ENCODE measurements at regions not wholly inside any gene's neighbourhood (a gene's known extent, or its start where the extent isn't known, plus 50 kb on each side); places are given as distances from the start of the nearest gene placed in this dataset.

DNA sequence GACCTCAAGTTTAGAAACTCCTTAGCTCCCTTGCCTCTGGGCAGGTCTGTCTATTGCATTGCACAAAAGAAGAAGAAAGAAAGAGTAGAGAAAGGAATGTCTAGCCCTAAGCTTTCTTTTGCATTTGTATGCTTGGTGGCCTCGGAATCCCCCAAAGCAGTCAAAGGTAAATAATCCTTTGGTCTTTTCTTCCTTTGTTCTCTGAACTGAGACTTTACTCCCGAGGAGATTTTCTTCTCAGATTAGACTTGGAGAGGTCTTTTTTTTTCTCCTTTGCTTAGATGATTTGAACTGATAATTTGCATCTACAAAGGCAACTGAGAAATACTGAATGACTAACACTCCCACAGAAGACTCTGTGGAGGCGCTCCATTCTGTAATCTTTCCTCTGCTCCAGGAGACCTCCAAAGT, 93.2 kb downstream of the AKR1D1 start:
- no peaks in the 10 kb centered on the region for H3K9me3 ChIP-seq (ENCODE audit: control insufficient read depth, low read length)
- 68% methylated on average over 3 of the region's 3 CpGs for WGBS
- H3K27ac ChIP-seq (ENCODE audit: low read length) = no peak overlapping the region
- H3K27me3 ChIP-seq (ENCODE audit: control insufficient read depth, insufficient read depth) = no peaks in the 10 kb centered on the region
- no peak overlapping the region for H3K4me3 ChIP-seq (ENCODE audit: low read length)
- intact Hi-C loops (cut with DNase I) = no loop called here
- no peak for DNase-seq
- H3K4me1 ChIP-seq (ENCODE audit: control insufficient read depth, insufficient read depth, low read length) = no peaks in the 10 kb centered on the region
- no peak for ATAC-seq

DNA sequence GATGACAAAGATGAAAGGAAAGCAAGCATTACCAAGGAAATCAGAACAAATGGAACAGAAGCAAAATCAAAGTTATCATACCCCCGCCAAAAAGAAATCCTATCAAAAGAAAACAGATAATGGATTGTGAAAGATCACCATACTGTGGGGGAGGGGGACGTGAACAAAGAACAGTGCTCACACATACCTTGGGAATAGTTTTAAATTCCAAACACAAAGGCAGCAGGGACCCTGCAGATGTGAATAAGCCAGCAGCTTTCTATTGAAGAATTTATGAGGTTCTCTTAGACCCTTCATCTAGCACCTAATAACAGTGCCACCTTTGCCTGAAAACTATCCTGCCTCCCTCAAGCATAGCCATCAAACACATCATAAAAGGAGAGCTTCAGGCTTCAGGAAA, 94.0 kb downstream of the AKR1D1 start:
- intact Hi-C loops (cut with DNase I) = no loop called here
- H3K4me3 ChIP-seq (ENCODE audit: low read length) = no peak overlapping the region

GRCh38 chr7:138170959-138171703, 94.9 kb downstream of the AKR1D1 start:
- WGBS = 86% methylated on average over 7 of the region's 7 CpGs
- DNase-seq (no peak), ATAC-seq (no peak)
- Histone ChIP-seq H3K4me1 (ENCODE audit: control insufficient read depth, insufficient read depth, low read length) (no peaks in the 10 kb centered on the region), H3K4me3 (ENCODE audit: low read length) (no peak overlapping the region), H3K27ac (ENCODE audit: low read length) (no peak overlapping the region), H3K27me3 (ENCODE audit: control insufficient read depth, insufficient read depth) (no peaks in the 10 kb centered on the region), H3K9me3 (ENCODE audit: control insufficient read depth, low read length) (no peaks in the 10 kb centered on the region)
- intact Hi-C loops (cut with DNase I) = no loop called here

More for the DNA sequence above, 94.0 kb downstream of the AKR1D1 start:
- ATAC-seq (no peak), DNase-seq (no peak)
- Histone ChIP-seq H3K27ac (ENCODE audit: low read length) (no peak overlapping the region), H3K4me1 (ENCODE audit: control insufficient read depth, insufficient read depth, low read length) (no peaks in the 10 kb centered on the region), H3K9me3 (ENCODE audit: control insufficient read depth, low read length) (no peaks in the 10 kb centered on the region), H3K27me3 (ENCODE audit: control insufficient read depth, insufficient read depth) (no peaks in the 10 kb centered on the region)
- WGBS = 58% methylated on average over 2 of the region's 2 CpGs

GRCh38 chr7:138173548-138173947, 97.3 kb downstream of the AKR1D1 start:
- no peak for ATAC-seq
- no peaks in the 10 kb centered on the region for H3K4me1 ChIP-seq (ENCODE audit: control insufficient read depth, insufficient read depth, low read length)
- no peaks in the 10 kb centered on the region for H3K9me3 ChIP-seq (ENCODE audit: control insufficient read depth, low read length)
- H3K27me3 ChIP-seq (ENCODE audit: control insufficient read depth, insufficient read depth) = no peaks in the 10 kb centered on the region
- intact Hi-C loops (cut with DNase I) = no loop called here
- no peak overlapping the region for H3K4me3 ChIP-seq (ENCODE audit: low read length)
- DNase-seq = no peak
- WGBS = 93% methylated on average over 3 of the region's 3 CpGs
- no peak overlapping the region for H3K27ac ChIP-seq (ENCODE audit: low read length)

DNA sequence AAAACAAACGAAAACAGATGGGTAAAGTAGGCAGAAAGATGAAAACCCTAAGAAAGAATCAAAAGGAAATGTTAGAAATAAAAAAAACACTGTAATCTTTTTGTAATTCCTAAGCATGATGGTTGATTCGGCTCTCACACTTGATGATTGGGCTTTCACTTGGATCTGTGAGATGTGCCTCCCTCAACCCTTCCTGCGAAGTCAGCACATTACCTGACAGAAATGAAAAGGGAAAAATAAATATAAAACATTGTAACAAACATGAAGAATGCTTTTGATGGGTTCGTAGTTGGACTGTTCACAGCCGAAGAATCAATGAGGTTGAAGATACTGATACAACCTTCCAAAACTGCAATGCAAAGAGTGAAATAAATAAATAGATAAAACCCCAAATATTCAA, 99.8 kb downstream of the AKR1D1 start:
- Histone ChIP-seq H3K27me3 (ENCODE audit: control insufficient read depth, insufficient read depth) (no peaks in the 10 kb centered on the region), H3K9me3 (ENCODE audit: control insufficient read depth, low read length) (no peaks in the 10 kb centered on the region), H3K4me1 (ENCODE audit: control insufficient read depth, insufficient read depth, low read length) (no peaks in the 10 kb centered on the region), H3K4me3 (ENCODE audit: low read length) (no peak overlapping the region), H3K27ac (ENCODE audit: low read length) (no peak overlapping the region)
- ATAC-seq (no peak), DNase-seq (no peak)
- intact Hi-C loops (cut with DNase I) = no loop called here
- WGBS = 92% methylated on average over 5 of the region's 5 CpGs

GRCh38 chr7:138184191-138184590, 107.9 kb downstream of the AKR1D1 start:
- WGBS = 93% methylated on average over 4 of the region's 4 CpGs
- no peak for ATAC-seq
- no peak overlapping the region for H3K4me3 ChIP-seq (ENCODE audit: low read length)
- no peak overlapping the region for H3K27ac ChIP-seq (ENCODE audit: low read length)
- intact Hi-C loops (cut with DNase I) = no loop called here
- no peak for DNase-seq
- H3K4me1 ChIP-seq (ENCODE audit: control insufficient read depth, insufficient read depth, low read length) = no peaks in the 10 kb centered on the region
- H3K9me3 ChIP-seq (ENCODE audit: control insufficient read depth, low read length) = peaks cover 2% of the 10 kb centered on the region
- no peaks in the 10 kb centered on the region for H3K27me3 ChIP-seq (ENCODE audit: control insufficient read depth, insufficient read depth)

DNA sequence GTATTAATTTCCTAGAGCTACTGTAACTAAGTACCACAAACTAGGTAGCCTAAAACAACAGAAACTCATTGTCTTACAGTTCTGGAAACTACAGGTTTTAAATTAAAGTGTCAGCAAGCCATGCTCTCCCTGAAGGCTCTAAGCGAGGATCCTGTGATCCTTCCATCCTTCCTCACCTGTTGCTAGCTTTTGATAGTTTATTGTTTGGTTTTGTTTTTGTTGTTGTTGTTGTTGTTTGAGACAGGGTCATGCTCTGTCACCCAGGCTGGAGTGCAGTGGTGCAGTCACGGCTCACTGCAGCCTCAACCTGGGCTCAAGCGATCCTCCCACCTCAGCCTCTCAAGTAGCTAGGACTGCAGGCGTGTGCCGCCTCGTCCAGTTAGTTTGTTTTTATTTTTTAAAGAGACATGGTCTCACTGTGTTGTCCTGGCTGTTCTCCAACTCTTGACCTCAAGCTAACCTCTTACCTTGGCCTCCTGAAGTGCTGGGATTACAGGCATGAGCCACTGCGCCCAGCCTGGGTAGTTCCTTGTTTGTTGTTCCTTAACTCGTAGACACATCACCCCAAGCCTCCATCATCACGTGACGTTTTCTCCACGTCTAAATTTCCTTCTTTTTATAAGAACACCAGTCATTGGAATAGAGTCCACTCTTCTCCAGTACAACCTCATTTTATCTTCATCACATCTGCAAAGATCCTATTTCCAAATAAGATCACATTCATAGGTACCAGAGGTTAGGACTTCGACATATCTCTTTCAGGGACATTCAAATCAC, 109.1 kb downstream of the AKR1D1 start:
- no peaks in the 10 kb centered on the region for H3K27me3 ChIP-seq (ENCODE audit: control insufficient read depth, insufficient read depth)
- intact Hi-C loops (cut with DNase I) = no loop called here
- no peaks in the 10 kb centered on the region for H3K4me1 ChIP-seq (ENCODE audit: control insufficient read depth, insufficient read depth, low read length)
- peaks cover 2% of the 10 kb centered on the region for H3K9me3 ChIP-seq (ENCODE audit: control insufficient read depth, low read length)
- H3K4me3 ChIP-seq (ENCODE audit: low read length) = no peak overlapping the region
- no peak for DNase-seq
- 93% methylated on average over 12 of the region's 12 CpGs for WGBS
- no peak overlapping the region for H3K27ac ChIP-seq (ENCODE audit: low read length)
- ATAC-seq = no peak

- no peak for DNase-seq
- intact Hi-C loops (cut with DNase I) = no loop called here
These were observed 110.7 kb downstream of the AKR1D1 start for GRCh38 chr7:138186951-138187351.

DNA sequence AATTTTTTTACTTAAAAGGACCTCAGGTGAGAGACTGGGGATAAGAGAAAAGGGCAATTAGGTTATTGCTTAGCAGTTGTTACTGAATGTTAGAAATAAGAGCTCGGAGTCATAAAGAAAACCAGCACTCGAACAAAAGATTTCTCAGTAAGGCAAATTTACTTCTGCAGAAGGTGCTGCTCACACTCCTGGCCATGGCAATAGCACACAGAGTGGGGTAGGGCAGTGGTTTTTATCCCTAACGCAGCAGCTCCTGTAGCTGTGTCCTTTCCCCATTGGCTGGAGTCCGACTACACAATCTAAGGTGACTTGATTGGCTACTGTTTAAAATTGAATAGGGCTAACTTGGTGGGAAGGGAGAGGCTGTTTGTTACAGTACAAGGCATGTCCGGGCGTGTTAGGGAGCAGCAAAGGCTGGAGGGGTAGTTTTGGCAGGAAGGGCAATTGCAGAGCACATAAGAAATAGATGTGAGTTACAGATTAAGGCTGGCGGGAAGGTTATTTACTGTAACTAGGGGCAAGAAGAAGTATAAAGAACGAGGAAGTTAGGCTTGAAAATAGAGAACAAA, 112.1 kb downstream of the AKR1D1 start:
- intact Hi-C loops (cut with DNase I) = no loop called here
- peaks cover 2% of the 10 kb centered on the region for H3K9me3 ChIP-seq (ENCODE audit: control insufficient read depth, low read length)
- 73% methylated on average over 8 of the region's 8 CpGs for WGBS
- no peak overlapping the region for H3K27ac ChIP-seq (ENCODE audit: low read length)
- H3K4me1 ChIP-seq (ENCODE audit: control insufficient read depth, insufficient read depth, low read length) = no peaks in the 10 kb centered on the region
- ATAC-seq (no peak), DNase-seq (no peak)
- no peaks in the 10 kb centered on the region for H3K27me3 ChIP-seq (ENCODE audit: control insufficient read depth, insufficient read depth)
- no peak overlapping the region for H3K4me3 ChIP-seq (ENCODE audit: low read length)

More at GRCh38 chr7:138186951-138187351, 110.7 kb downstream of the AKR1D1 start:
- Histone ChIP-seq H3K27ac (ENCODE audit: low read length) (no peak overlapping the region), H3K27me3 (ENCODE audit: control insufficient read depth, insufficient read depth) (no peaks in the 10 kb centered on the region), H3K9me3 (ENCODE audit: control insufficient read depth, low read length) (peaks cover 2% of the 10 kb centered on the region), H3K4me3 (ENCODE audit: low read length) (no peak overlapping the region), H3K4me1 (ENCODE audit: control insufficient read depth, insufficient read depth, low read length) (no peaks in the 10 kb centered on the region)
- no peak for ATAC-seq
- WGBS = 43% methylated on average over 6 of the region's 6 CpGs

DNA sequence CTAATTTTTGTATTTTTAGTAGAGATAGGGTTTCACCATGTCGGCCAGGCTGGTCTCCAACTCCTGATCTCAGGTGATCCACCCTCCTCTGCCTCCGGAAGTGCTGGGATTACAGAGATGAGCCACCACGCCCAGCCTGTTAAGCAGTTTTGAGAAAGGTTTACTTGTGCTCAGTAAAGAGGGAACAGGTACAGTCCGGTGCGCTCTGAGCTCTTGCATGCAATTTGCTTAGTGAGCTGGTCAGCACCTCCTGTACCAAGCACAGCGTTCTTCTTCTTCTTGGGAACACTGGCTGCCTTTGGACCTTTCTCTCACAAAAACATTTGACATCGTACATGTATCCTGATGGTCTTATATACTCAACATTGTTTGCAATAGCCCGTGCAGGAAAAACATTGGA, 118.3 kb downstream of the AKR1D1 start:
- Histone ChIP-seq H3K27ac (ENCODE audit: low read length) (no peak overlapping the region), H3K9me3 (ENCODE audit: control insufficient read depth, low read length) (no peaks in the 10 kb centered on the region), H3K27me3 (ENCODE audit: control insufficient read depth, insufficient read depth) (no peaks in the 10 kb centered on the region), H3K4me3 (ENCODE audit: low read length) (no peak overlapping the region), H3K4me1 (ENCODE audit: control insufficient read depth, insufficient read depth, low read length) (no peaks in the 10 kb centered on the region)
- DNase-seq (no peak), ATAC-seq (no peak)
- intact Hi-C loops (cut with DNase I) = no loop called here
- 91% methylated on average over 8 of the region's 8 CpGs for WGBS

DNA sequence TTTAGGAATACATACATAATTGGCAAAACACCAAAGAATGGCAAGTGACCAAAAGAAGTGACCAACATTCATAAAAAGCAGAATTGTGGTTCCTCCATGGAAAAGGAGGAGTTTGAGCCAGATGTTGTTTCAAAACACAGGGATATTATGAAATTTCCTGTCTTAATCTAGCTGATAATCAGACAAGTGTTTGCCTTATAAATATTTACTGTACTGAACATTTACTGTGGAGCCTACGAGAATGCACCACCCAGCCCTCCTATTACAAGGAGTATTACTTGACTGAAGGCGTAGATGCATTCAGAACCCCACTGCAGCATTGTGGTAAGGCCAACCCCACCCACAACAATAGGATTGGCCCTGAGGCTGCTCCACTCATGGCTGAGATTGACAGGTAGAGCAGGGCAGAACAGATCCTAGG, 118.9 kb downstream of the AKR1D1 start:
- Histone ChIP-seq H3K4me3 (ENCODE audit: low read length) (no peak overlapping the region), H3K4me1 (ENCODE audit: control insufficient read depth, insufficient read depth, low read length) (no peaks in the 10 kb centered on the region), H3K27me3 (ENCODE audit: control insufficient read depth, insufficient read depth) (no peaks in the 10 kb centered on the region), H3K9me3 (ENCODE audit: control insufficient read depth, low read length) (no peaks in the 10 kb centered on the region), H3K27ac (ENCODE audit: low read length) (no peak overlapping the region)
- 64% methylated on average over 2 of the region's 2 CpGs for WGBS
- ATAC-seq (no peak), DNase-seq (no peak)
- intact Hi-C loops (cut with DNase I) = no loop called here
